Inflammatory macrophage (primary cell): ENCODE measurements at regions not wholly inside any gene's neighbourhood (a gene's known extent, or its start where the extent isn't known, plus 50 kb on each side); places are given as distances from the start of the nearest gene placed in this dataset.

Source experiments
- DNase-seq, 2 donors: peaks; one replicate each; pipeline ENCODE4 v3.0.0-alpha.2; 2020 to 2022

GRCh38 chr21:25375675-25376074, 231.6 kb downstream of the MRPL39 start:
- DNase-seq: no peak

GRCh38 chr21:25373126-25374082, 233.9 kb downstream of the MRPL39 start:
- DNase-seq: no peak

- DNase-seq: no peak
Measured at GRCh38 chr21:25371841-25372425, 235.3 kb downstream of the MRPL39 start.

- no peak for DNase-seq
Measured at GRCh38 chr21:25370311-25370744, 237.0 kb downstream of the MRPL39 start.

- DNase-seq: no peak
Measured at GRCh38 chr21:25369524-25370300, 237.6 kb downstream of the MRPL39 start.

GRCh38 chr21:25368531-25368930, 238.8 kb downstream of the MRPL39 start:
- DNase-seq: no peak

GRCh38 chr21:25366116-25366515, 241.2 kb downstream of the MRPL39 start:
- DNase-seq: no peak

- no peak for DNase-seq
Measured at GRCh38 chr21:25362375-25363267, 244.7 kb downstream of the MRPL39 start.

- DNase-seq: no peak
Measured at GRCh38 chr21:25361765-25362164, 245.5 kb downstream of the MRPL39 start.

GRCh38 chr21:25361097-25361496, 246.2 kb downstream of the MRPL39 start:
- no peak for DNase-seq

GRCh38 chr21:25360593-25360992, 246.7 kb downstream of the MRPL39 start:
- DNase-seq: no peak

GRCh38 chr21:25359724-25360123, 247.6 kb downstream of the MRPL39 start:
- DNase-seq: no peak

GRCh38 chr21:25350056-25350455, 257.2 kb downstream of the MRPL39 start:
- DNase-seq: peak; percentile 12 to 30

- DNase-seq: no peak
Measured at GRCh38 chr21:25343774-25344545, 263.3 kb downstream of the MRPL39 start.

GRCh38 chr21:25342816-25343215, 264.5 kb downstream of the MRPL39 start:
- DNase-seq: no peak

GRCh38 chr21:25341981-25342380, 265.3 kb downstream of the MRPL39 start:
- no peak for DNase-seq

- no peak for DNase-seq
Measured at GRCh38 chr21:25338415-25338814, 268.9 kb downstream of the MRPL39 start.

GRCh38 chr21:25334046-25334730, 273.1 kb downstream of the MRPL39 start:
- DNase-seq: no peak

GRCh38 chr21:25331286-25331685, 276.0 kb downstream of the MRPL39 start:
- DNase-seq: no peak

- no peak for DNase-seq
Measured at GRCh38 chr21:25330266-25330665, 277.0 kb downstream of the MRPL39 start.
